ENCODE measurements at regions not wholly inside any gene's neighbourhood (a gene's known extent, or its start where the extent isn't known, plus 50 kb on each side); places are given as distances from the start of the nearest gene placed in this dataset.

- TF ChIP-seq CTCF (IDR thresholded peaks at IDR 0.05) (no peak), ZFX (IDR thresholded peaks at IDR 0.05; ENCODE audit: borderline replicate concordance) (no peak)
Measured at GRCh38 chr11:112634551-112634950, 326.7 kb upstream of the NCAM1 start.
